PC-9 (cell line): ENCODE measurements at regions not wholly inside any gene's neighbourhood (a gene's known extent, or its start where the extent isn't known, plus 50 kb on each side); places are given as distances from the start of the nearest gene placed in this dataset.

Experiments used
- EZH2 ChIP-seq: fragments of 200-600 bp; sonication (generic); IDR thresholded peaks from 2 replicates; pipeline ENCODE4 v1.8.0; 2017; ENCODE audit warnings: antibody characterized with exemption, low read depth
- TF ChIP-seq, protein P1 (sequence below): fragments of 200-600 bp; sonication (generic); conservative IDR thresholded peaks from 2 replicates; pipeline ENCODE4 v1.6.1; 2017; ENCODE audit warnings: mixed run types, antibody characterized with exemption, mild to moderate bottlenecking, moderate library complexity

DNA sequence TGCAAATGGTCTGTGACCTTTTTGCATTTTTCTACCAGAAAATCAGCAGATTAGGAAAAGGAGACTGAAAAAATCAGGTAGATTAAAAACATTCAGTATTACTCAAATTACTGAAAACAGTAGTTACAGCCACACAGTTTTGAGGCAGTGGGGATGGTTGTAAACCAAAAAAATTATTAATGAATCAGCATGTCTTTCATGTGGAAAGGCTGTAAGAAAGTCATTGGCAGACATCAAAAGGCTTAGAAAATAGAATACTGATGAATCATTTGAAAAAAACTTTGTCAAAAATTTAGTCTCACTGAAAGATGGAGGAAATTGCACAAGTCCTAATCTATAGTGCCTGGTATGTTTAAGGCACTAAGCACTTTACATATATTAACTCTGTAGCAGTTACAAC lies 133.9 kb upstream of the GCFC2 start:
- TF ChIP-seq, protein P1, sequence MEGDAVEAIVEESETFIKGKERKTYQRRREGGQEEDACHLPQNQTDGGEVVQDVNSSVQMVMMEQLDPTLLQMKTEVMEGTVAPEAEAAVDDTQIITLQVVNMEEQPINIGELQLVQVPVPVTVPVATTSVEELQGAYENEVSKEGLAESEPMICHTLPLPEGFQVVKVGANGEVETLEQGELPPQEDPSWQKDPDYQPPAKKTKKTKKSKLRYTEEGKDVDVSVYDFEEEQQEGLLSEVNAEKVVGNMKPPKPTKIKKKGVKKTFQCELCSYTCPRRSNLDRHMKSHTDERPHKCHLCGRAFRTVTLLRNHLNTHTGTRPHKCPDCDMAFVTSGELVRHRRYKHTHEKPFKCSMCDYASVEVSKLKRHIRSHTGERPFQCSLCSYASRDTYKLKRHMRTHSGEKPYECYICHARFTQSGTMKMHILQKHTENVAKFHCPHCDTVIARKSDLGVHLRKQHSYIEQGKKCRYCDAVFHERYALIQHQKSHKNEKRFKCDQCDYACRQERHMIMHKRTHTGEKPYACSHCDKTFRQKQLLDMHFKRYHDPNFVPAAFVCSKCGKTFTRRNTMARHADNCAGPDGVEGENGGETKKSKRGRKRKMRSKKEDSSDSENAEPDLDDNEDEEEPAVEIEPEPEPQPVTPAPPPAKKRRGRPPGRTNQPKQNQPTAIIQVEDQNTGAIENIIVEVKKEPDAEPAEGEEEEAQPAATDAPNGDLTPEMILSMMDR: no peak
- no peak for TF ChIP-seq EZH2
